ENCODE measurements at regions not wholly inside any gene's neighbourhood (a gene's known extent, or its start where the extent isn't known, plus 50 kb on each side); places are given as distances from the start of the nearest gene placed in this dataset.

DNA sequence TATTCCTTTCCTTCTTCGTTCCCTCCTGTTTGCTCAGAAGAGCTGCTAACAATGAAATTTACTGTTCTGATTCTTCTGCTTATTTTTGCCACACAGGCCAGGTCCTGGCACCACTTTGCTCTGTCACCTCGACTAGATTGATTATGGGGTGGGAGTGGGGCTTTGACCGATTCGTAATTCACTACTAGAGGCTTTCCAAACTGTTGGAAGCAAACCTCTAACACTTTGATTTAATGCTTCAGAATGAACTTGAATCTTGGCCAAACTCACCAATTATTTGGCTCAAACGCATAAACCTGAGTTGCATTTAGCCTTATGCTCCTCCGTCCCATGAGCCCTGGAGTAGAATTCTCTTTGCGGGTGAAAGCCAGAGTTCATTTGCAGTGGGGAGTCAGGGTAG lies 476.2 kb upstream of the FZD8 start:
- TF ChIP-seq, protein P1, sequence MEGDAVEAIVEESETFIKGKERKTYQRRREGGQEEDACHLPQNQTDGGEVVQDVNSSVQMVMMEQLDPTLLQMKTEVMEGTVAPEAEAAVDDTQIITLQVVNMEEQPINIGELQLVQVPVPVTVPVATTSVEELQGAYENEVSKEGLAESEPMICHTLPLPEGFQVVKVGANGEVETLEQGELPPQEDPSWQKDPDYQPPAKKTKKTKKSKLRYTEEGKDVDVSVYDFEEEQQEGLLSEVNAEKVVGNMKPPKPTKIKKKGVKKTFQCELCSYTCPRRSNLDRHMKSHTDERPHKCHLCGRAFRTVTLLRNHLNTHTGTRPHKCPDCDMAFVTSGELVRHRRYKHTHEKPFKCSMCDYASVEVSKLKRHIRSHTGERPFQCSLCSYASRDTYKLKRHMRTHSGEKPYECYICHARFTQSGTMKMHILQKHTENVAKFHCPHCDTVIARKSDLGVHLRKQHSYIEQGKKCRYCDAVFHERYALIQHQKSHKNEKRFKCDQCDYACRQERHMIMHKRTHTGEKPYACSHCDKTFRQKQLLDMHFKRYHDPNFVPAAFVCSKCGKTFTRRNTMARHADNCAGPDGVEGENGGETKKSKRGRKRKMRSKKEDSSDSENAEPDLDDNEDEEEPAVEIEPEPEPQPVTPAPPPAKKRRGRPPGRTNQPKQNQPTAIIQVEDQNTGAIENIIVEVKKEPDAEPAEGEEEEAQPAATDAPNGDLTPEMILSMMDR (IDR thresholded peaks at IDR 0.05) = no peak
- no peak overlapping the region for H3K4me3 ChIP-seq
- no peak overlapping the region for H3K27ac ChIP-seq
- H3K36me3 ChIP-seq = no peaks in the 10 kb centered on the region
- intact Hi-C loops (cut with DNase I) = loop anchor here (5.0 kb wide), 1 partner anchor 476 kb away; the partner anchor contains the start of gene FZD8
- H3K9me3 ChIP-seq = no peaks in the 10 kb centered on the region
- H3K27me3 ChIP-seq = no peaks in the 10 kb centered on the region
- DNase-seq (ENCODE audit: low spot score in 2 of 2) = no peak
- H3K4me1 ChIP-seq = peaks cover 0 to 35% of the 10 kb centered on the region in 2 donors

DNA sequence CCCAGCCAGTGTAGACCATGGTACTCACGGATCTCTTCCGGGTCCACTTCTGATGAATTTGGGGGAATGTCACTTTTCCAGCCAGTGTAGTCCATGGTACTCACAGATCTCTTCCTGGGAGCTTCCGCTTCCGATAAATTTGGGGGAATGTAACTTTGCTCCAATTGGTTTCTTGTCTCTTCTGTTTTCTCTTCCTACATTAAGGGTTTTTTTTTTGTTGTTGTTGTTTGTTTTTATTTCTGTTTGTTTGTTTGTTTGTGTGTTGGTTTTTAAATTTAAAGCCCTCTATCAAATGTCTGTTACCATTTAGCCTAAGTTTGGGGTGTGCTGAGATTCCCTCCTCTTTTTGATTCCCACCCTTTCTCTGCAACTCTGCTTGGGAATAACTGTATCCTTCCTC lies 475.8 kb upstream of the FZD8 start:
- Histone ChIP-seq H3K9me3 (no peaks in the 10 kb centered on the region), H3K36me3 (no peaks in the 10 kb centered on the region), H3K27ac (no peak overlapping the region), H3K4me1 (peaks cover 0 to 35% of the 10 kb centered on the region in 2 donors), H3K27me3 (no peaks in the 10 kb centered on the region), H3K4me3 (no peak overlapping the region)
- TF ChIP-seq, protein P1 (IDR thresholded peaks at IDR 0.05) = no peak
- intact Hi-C loops (cut with DNase I) = loop anchor here (5.0 kb wide), 1 partner anchor 476 kb away; the partner anchor contains the start of gene FZD8
- DNase-seq (ENCODE audit: low spot score in 2 of 2) = no peak

DNA sequence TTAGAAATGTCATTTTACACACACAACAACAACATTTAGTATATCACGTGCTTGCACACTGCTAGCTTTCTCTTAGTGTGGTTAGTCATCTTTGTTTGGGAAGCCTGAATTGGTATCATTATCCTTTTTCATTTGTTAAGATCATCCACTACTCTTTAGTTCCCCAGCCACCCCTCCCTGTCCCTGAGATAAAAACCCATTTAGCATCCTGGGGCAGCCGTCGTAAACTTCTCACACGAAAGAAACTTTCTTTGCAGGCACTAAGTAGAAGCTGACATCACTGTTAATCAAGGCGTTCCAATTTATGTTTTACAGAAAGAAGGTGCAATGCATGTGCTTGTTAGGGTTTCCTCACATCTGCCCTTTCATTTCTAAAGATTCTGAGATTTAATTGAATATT lies 475.1 kb upstream of the FZD8 start:
- Histone ChIP-seq H3K27ac (peak overlapping the region in 1 of 2 donors; percentile 39), H3K36me3 (no peaks in the 10 kb centered on the region), H3K4me3 (no peak overlapping the region), H3K4me1 (peaks cover 0 to 35% of the 10 kb centered on the region in 2 donors), H3K9me3 (no peaks in the 10 kb centered on the region), H3K27me3 (no peaks in the 10 kb centered on the region)
- intact Hi-C loops (cut with DNase I) = loop anchor here (5.0 kb wide), 1 partner anchor 475 kb away; the partner anchor contains the start of gene FZD8
- DNase-seq (ENCODE audit: low spot score in 2 of 2) = no peak
- TF ChIP-seq, protein P1 (IDR thresholded peaks at IDR 0.05) = no peak

DNA sequence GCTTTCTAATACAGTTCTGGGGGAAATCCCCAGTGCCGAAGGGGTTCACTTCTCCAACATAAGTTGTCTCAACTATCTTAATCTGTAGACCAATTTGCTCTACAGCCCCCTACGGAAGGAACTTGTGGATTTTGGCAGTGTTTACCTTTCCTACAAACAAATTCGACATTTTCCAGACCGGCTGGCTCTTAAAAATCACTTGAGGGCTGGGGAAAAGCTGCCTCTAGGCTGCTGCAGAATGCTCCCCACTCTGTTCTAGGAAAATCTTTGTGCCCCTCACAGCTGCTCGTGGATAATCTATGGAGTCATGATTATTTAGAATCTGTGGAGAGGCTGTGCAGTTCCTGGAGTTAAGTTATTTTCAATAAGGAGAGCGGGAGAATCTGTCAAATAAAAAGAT lies 474.6 kb upstream of the FZD8 start:
- Histone ChIP-seq H3K4me3 (no peak overlapping the region), H3K4me1 (peaks cover 0 to 35% of the 10 kb centered on the region in 2 donors), H3K27ac (peak overlapping the region; percentile 39 to 58), H3K9me3 (no peaks in the 10 kb centered on the region), H3K27me3 (no peaks in the 10 kb centered on the region), H3K36me3 (no peaks in the 10 kb centered on the region)
- intact Hi-C loops (cut with DNase I) = loop anchor here (5.0 kb wide), 1 partner anchor 474 kb away; the partner anchor contains the start of gene FZD8
- no peak for DNase-seq (ENCODE audit: low spot score in 2 of 2)
- TF ChIP-seq, protein P1 (IDR thresholded peaks at IDR 0.05) = no peak

DNA sequence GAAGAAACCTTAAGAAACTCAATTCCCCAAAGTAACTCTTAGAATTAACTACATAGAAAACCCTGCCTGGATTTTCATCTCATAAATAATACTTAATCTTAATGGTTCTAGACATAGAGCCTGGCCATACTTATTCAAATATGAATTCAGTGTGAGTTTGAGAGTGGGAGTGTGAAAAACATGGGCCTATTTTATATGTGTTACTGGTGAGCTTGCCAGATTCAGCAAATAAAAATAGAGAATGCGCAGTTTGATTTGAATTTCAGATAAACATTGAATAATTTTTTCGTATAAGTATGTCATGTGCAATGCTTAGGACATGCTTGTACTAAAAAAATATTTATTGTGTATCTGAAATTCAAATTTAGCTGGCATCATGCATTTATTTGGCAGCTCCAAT lies 473.9 kb upstream of the FZD8 start:
- no peak for DNase-seq (ENCODE audit: low spot score in 2 of 2)
- TF ChIP-seq, protein P1 (IDR thresholded peaks at IDR 0.05) = no peak
- intact Hi-C loops (cut with DNase I) = loop anchor here (5.0 kb wide), 1 partner anchor 474 kb away; the partner anchor contains the start of gene FZD8
- H3K36me3 ChIP-seq = no peaks in the 10 kb centered on the region
- H3K9me3 ChIP-seq = no peaks in the 10 kb centered on the region
- H3K4me1 ChIP-seq = peaks cover 0 to 35% of the 10 kb centered on the region in 2 donors
- no peaks in the 10 kb centered on the region for H3K27me3 ChIP-seq
- peak overlapping the region in 1 of 2 donors; percentile 58 for H3K27ac ChIP-seq
- H3K4me3 ChIP-seq = no peak overlapping the region

Data from ascending aorta (tissue), 2 donors.